ENCODE measurements at regions not wholly inside any gene's neighbourhood (a gene's known extent, or its start where the extent isn't known, plus 50 kb on each side); places are given as distances from the start of the nearest gene placed in this dataset.

DNA sequence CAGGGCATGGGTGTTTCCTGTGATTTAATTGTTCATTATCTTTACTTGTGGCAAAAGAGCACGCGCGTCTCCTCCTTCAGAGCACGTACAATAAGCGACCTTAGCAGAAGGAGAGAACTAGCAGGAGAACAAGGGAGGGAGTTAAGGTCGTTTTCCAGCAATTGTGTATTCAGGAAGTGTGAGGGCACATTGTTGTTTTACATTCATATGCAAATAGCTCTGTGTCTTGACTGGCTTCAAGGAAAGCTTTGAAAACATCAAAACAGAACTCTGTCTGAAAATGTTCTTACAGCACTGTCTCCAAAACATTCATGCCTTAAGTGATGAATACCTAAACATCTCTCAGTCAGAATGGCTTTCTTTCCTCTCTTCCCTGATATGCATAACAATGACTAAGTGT lies 499.1 kb downstream of the ACTR3B start:
- TF ChIP-seq POLR2AphosphoS5 (IDR thresholded peaks at IDR 0.05; ENCODE audit: low read depth, low read length) (no peak), TAF1 (IDR thresholded peaks at IDR 0.05; ENCODE audit: borderline replicate concordance, low read depth, low read length) (no peak), POLR2A (IDR thresholded peaks at IDR 0.05; ENCODE audit: low read depth, low read length) (no peak)
- no peak for DNase-seq (ENCODE audit: insufficient read length)
- no peak for FAIRE-seq

DNA sequence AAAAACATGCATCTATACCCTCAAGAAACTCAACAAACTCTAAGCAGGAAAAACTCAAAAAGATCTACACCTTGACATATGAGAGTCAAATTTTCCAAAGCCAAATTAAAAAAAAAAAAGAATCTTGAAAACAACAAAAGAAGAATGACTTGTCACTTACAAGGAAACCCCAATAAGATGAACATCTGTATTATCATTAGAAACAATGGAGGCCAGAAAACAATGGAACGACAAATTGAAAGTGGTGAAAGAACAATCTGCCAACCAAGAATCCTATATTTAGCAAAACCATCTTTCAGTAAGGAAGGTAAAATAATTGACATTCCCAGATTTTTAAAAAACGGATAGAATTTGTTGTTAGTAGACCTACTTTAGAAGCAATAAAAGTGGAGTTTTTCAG lies 516.8 kb downstream of the ACTR3B start:
- no peak for FAIRE-seq
- TF ChIP-seq POLR2AphosphoS5 (IDR thresholded peaks at IDR 0.05; ENCODE audit: low read depth, low read length) (no peak), POLR2A (IDR thresholded peaks at IDR 0.05; ENCODE audit: low read depth, low read length) (no peak), TAF1 (IDR thresholded peaks at IDR 0.05; ENCODE audit: borderline replicate concordance, low read depth, low read length) (no peak)
- DNase-seq (ENCODE audit: insufficient read length): no peak

DNA sequence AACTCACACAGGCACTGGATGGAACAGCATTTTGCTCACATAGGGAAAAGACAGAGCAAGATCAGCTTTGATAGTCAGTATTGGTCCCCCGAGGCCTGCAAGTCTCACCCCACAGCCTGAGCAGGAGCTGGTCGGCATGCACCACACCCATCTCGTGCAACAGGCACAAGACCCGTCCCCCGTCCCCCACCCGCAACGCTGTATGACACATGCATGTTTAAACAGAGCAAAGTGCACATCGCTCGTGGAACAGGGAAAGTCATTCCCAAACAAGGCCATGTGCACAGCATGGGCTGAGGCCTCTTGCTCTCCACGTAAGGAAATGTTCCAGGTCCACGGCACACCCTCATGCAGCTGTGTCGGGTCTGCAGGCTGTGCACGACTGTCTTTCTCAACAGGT lies 527.2 kb downstream of the ACTR3B start:
- FAIRE-seq (no peak), DNase-seq (ENCODE audit: insufficient read length) (no peak)
- no peak for TF ChIP-seq POLR2A (IDR thresholded peaks at IDR 0.05; ENCODE audit: low read depth, low read length)
- no peak for TF ChIP-seq TAF1 (IDR thresholded peaks at IDR 0.05; ENCODE audit: borderline replicate concordance, low read depth, low read length)
- TF ChIP-seq POLR2AphosphoS5 (IDR thresholded peaks at IDR 0.05; ENCODE audit: low read depth, low read length): no peak

GRCh38 chr7:153290066-153290465 lies 530.5 kb downstream of the ACTR3B start:
- FAIRE-seq (no peak), DNase-seq (ENCODE audit: insufficient read length) (no peak)
- TF ChIP-seq POLR2A (IDR thresholded peaks at IDR 0.05; ENCODE audit: low read depth, low read length) (no peak), POLR2AphosphoS5 (IDR thresholded peaks at IDR 0.05; ENCODE audit: low read depth, low read length) (no peak), TAF1 (IDR thresholded peaks at IDR 0.05; ENCODE audit: borderline replicate concordance, low read depth, low read length) (no peak)

- TF ChIP-seq TAF1 (IDR thresholded peaks at IDR 0.05; ENCODE audit: borderline replicate concordance, low read depth, low read length) (no peak), POLR2AphosphoS5 (IDR thresholded peaks at IDR 0.05; ENCODE audit: low read depth, low read length) (no peak), POLR2A (IDR thresholded peaks at IDR 0.05; ENCODE audit: low read depth, low read length) (no peak)
- FAIRE-seq (no peak), DNase-seq (ENCODE audit: insufficient read length) (no peak)
Observed at GRCh38 chr7:153297141-153297540, 537.6 kb downstream of the ACTR3B start.

GRCh38 chr7:153301936-153302335 lies 542.4 kb downstream of the ACTR3B start:
- DNase-seq (ENCODE audit: insufficient read length) (no peak), FAIRE-seq (no peak)
- no peak for TF ChIP-seq TAF1 (IDR thresholded peaks at IDR 0.05; ENCODE audit: borderline replicate concordance, low read depth, low read length)

DNA sequence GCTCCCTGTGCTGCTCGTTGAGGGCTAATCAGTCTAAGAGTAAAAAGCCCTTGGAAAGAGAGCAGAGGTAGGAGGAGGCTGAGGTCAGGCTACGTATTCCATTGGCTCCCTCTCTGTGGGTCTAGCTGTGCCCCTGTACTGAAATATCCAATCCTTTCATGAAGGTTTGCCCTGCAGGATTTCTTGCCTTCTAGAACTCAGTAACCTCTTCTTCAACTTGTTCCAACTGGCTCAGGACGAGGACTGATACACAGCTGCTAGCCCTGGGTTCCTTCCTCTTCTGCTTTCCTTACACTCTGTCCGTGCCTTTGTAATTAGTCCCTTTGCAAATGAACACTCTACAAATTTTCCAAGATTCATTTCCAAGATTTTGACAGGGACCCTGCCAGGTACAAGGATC lies 560.5 kb downstream of the ACTR3B start:
- TF ChIP-seq TAF1 (IDR thresholded peaks at IDR 0.05; ENCODE audit: borderline replicate concordance, low read depth, low read length) (no peak), POLR2AphosphoS5 (IDR thresholded peaks at IDR 0.05; ENCODE audit: low read depth, low read length) (no peak), POLR2A (IDR thresholded peaks at IDR 0.05; ENCODE audit: low read depth, low read length) (no peak)
- no peak for DNase-seq (ENCODE audit: insufficient read length)
- no peak for FAIRE-seq

- FAIRE-seq (no peak), DNase-seq (ENCODE audit: insufficient read length) (no peak)
- TF ChIP-seq TAF1 (IDR thresholded peaks at IDR 0.05; ENCODE audit: borderline replicate concordance, low read depth, low read length): no peak
- no peak for TF ChIP-seq POLR2AphosphoS5 (IDR thresholded peaks at IDR 0.05; ENCODE audit: low read depth, low read length)
- TF ChIP-seq POLR2A (IDR thresholded peaks at IDR 0.05; ENCODE audit: low read depth, low read length): no peak
Observed at GRCh38 chr7:153320681-153321080, 561.1 kb downstream of the ACTR3B start.

DNA sequence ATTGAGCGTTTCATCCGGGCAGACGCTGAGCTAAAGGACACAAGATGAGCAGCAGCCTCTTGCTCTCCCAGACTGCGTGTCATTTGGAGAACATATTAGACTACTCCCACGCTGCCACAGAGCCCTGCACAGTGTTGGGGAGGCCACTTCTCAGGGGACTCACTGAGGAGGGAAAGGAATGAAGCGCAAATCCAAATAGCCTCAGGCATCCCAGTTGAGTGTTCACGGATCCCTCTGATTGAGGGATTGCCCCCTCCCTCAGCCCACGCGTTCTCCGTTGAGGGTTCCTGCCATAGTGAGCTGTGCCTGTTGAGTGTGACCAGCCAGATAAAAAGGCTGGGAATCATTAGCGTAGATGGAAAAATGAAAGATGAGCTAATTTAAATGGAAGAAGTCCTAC lies 563.4 kb downstream of the ACTR3B start:
- TF ChIP-seq POLR2AphosphoS5 (IDR thresholded peaks at IDR 0.05; ENCODE audit: low read depth, low read length): no peak
- no peak for DNase-seq (ENCODE audit: insufficient read length)
- no peak for FAIRE-seq

DNA sequence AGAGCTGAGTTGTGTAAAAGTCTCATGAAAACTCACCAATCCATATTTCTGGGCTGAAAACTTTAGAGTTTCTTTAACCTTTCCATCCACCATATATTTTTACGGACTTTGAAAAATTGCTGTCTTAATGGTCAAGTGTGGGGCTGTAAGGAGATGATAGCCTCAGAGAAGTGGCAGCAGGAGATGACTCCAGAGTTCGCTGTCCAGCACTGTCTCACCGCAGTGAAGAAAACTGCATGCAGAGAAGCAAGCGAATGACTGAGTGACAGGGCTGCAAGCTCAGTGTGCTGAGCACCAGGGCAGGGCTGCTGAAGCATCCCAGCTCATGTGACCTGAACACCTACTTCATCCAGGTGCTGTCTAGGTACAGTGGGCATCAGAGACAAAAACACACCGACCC lies 564.5 kb downstream of the ACTR3B start:
- DNase-seq (ENCODE audit: insufficient read length): no peak
- TF ChIP-seq POLR2AphosphoS5 (IDR thresholded peaks at IDR 0.05; ENCODE audit: low read depth, low read length): no peak
- no peak for TF ChIP-seq POLR2A (IDR thresholded peaks at IDR 0.05; ENCODE audit: low read depth, low read length)
- TF ChIP-seq TAF1 (IDR thresholded peaks at IDR 0.05; ENCODE audit: borderline replicate concordance, low read depth, low read length): no peak
- no peak for FAIRE-seq

DNA sequence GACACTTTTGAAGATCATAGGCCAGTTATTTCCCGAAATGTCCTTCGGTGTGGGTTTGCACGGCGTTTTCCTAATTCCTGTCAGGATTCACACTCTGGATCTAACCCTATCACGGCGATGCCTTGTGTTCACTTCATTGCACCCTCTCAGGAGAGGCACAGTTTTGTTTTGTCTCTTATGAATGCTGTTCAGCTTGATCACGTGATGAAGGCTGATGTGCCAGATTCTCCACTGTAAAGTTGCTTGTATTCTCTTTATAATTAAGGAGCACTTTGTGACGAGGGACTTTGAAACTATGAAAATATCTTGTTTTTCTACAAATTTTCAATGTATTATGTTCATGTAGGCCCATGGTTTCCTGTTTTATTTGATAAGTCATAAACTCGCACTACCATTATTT lies 568.1 kb downstream of the ACTR3B start:
- TF ChIP-seq POLR2AphosphoS5 (IDR thresholded peaks at IDR 0.05; ENCODE audit: low read depth, low read length): no peak
- TF ChIP-seq POLR2A (IDR thresholded peaks at IDR 0.05; ENCODE audit: low read depth, low read length): no peak
- TF ChIP-seq TAF1 (IDR thresholded peaks at IDR 0.05; ENCODE audit: borderline replicate concordance, low read depth, low read length): no peak
- no peak for FAIRE-seq
- no peak for DNase-seq (ENCODE audit: insufficient read length)

DNA sequence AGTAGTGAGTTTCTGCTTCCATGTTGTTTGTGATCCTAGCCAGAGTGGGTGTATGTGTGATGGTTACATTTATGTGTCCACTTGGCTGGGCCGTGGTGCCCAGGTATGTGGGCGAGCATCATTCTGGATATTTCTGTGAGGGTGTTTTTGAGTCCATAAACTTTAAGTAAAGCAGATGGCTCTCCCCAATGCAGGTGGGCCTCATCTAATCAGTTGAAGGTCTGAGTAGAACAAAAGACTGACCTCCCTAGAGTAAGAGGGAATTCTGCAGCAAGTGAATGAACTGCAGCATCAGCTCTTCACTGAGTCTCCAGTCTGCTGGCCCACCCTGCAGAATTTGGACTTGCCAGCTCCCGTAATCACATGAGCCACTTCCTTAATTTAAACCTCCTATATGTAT lies 571.9 kb downstream of the ACTR3B start:
- FAIRE-seq (no peak), DNase-seq (ENCODE audit: insufficient read length) (no peak)
- TF ChIP-seq POLR2AphosphoS5 (IDR thresholded peaks at IDR 0.05; ENCODE audit: low read depth, low read length) (no peak), TAF1 (IDR thresholded peaks at IDR 0.05; ENCODE audit: borderline replicate concordance, low read depth, low read length) (no peak), POLR2A (IDR thresholded peaks at IDR 0.05; ENCODE audit: low read depth, low read length) (no peak)

GRCh38 chr7:153354071-153354470 lies 594.5 kb downstream of the ACTR3B start:
- DNase-seq (ENCODE audit: insufficient read length): no peak
- TF ChIP-seq POLR2A (IDR thresholded peaks at IDR 0.05; ENCODE audit: low read depth, low read length): no peak
- no peak for TF ChIP-seq TAF1 (IDR thresholded peaks at IDR 0.05; ENCODE audit: borderline replicate concordance, low read depth, low read length)
- TF ChIP-seq POLR2AphosphoS5 (IDR thresholded peaks at IDR 0.05; ENCODE audit: low read depth, low read length): no peak
- FAIRE-seq: no peak
